HG03571 (cell line): ENCODE measurements at regions not wholly inside any gene's neighbourhood (a gene's known extent, or its start where the extent isn't known, plus 50 kb on each side); places are given as distances from the start of the nearest gene placed in this dataset.
"Not testable (repeated sequence)": the region's sequence is repeated elsewhere in the genome, so short reads cannot be mapped to it uniquely, and the experiment has no call there.

Experiments used
- ATAC-seq: cut with Tn5 transposase; IDR thresholded peaks from one replicate; pipeline ENCODE4 v1.9.1; 2021; ENCODE audit not compliant: unreplicated experiment

DNA sequence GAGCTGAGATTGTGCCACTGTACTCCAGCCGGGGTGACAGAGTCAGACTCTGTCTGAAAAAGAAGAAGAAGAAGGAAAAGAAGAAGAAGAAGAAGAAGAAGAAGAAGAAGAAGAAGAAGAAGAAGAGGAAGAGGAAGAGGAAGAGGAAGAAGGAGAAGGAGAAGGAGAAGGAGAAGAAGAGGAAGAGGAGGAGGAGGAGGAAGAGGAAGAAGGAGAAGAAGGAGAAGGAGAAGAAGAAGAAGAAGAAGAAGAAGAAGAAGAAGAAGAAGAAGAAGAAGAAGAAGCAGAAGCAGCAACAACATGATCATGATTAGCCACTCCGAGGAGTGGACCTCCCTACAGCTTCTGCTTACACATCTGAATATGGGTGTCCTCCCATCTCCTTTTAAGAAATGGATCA lies 100.6 kb upstream of the GATA6 start:
- ATAC-seq, result not testable (repeated sequence)

DNA sequence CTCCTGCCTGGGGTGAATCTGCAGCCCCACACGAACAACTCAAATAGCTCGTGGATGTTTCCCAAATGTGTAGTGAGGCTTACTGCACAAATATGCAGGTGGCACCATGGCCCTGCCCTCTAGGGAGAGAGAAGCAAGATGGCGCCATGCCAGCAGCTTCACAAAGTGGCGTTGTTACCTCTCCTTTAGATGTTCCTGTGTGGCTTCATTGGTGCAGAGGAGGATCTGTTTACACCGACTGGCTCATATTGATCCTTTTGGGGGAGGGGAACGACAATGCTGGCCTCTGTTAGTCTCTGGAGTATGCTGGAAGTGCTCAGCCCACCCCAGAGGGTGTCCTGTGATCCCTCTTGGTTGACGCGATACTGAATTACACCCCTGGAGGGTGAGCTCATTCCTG lies 99.5 kb upstream of the GATA6 start:
- ATAC-seq, result no peak

DNA sequence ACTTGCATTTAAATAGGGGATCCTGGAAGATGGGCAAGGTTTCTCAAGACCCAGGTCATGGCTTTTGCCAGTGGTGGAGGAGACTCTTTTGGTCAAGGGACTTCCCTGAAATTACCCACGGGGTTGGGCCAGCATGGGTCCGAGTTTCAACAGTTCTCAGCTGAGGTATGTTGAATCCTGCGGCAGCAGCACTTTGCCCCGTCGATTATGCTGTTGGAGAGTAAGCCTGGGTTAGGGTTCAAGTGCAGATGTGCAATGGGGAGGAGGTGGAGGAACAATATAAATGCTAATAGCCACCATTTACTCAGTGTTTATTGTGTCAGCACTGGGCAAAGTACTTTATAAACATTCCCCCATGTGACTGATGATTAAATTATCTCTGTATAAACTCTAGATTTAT lies 96.0 kb upstream of the GATA6 start:
- ATAC-seq, result no peak

- no peak for ATAC-seq
These were observed 94.9 kb upstream of the GATA6 start for GRCh38 chr18:22074282-22075070.

DNA sequence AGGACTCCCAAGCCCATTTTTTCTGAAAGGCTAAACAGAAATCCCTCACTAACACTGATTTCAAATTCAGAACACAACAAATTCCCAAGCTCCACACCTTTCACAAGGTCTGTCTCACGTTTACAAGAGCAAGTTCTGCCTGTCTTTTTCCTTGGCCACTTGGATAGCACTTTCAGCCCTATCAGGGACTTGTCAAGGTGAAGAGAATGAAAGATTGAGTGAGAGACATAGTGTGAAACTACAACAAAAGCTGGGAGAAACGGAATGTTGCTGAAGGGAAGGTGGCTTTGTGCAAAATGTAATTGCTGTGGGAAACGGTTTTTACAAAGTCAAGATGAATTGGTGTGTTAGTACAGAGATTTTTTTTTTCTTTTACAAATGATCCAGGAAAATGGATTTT lies 89.4 kb upstream of the GATA6 start:
- ATAC-seq, result no peak

- ATAC-seq, result no peak
These were observed 87.0 kb upstream of the GATA6 start for GRCh38 chr18:22082408-22082807.

GRCh38 chr18:22084547-22084946 lies 84.8 kb upstream of the GATA6 start:
- ATAC-seq, result no peak

DNA sequence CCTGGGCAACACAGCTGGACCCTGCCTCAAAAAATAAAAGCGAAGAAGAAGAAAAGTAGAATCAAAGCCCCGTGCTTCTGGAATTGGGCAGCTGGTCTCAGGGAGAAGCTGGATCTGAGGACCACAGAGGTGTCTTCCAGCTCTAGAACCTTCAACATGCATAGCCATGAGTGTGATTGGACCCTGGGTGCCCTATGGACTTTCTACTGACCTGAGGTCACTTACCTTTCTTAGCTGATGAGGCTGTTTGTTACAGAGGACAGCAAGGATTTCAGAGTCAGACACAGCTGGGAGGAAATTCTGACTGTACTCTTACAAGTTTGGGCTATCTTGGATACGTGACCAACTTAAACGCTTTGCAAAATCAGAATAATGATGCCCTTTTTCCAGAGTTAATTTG lies 82.4 kb upstream of the GATA6 start:
- no peak for ATAC-seq

GRCh38 chr18:22088029-22088428 lies 81.4 kb upstream of the GATA6 start:
- no peak for ATAC-seq

GRCh38 chr18:22088996-22089640 lies 80.3 kb upstream of the GATA6 start:
- ATAC-seq, result no peak

GRCh38 chr18:22091341-22091740 lies 78.0 kb upstream of the GATA6 start:
- no peak for ATAC-seq

- ATAC-seq, result no peak
These were observed 75.5 kb upstream of the GATA6 start for GRCh38 chr18:22093731-22094357.

DNA sequence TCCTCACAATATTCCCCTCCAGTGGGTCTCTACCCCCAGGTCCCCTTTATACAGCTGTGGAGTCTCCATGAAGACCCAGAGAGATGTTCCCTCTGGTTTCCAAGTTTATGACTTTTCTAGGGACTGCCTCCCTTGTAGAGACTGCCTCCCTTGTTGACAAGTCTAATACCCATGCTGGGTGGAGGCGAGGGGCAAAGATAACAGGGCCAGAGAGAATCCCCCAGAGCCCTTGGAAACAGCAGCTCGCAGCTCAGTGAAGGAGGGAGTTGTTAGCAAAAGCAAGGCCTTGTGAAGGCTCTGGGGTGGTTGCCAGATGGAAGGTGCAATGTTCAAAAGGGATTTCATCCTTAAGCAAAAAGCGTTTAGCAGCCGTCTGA lies 75.0 kb upstream of the GATA6 start:
- no peak for ATAC-seq

- no peak for ATAC-seq
These were observed 70.8 kb upstream of the GATA6 start for GRCh38 chr18:22098563-22098989.

- no peak for ATAC-seq
These were observed 69.5 kb upstream of the GATA6 start for GRCh38 chr18:22099925-22100324.

DNA sequence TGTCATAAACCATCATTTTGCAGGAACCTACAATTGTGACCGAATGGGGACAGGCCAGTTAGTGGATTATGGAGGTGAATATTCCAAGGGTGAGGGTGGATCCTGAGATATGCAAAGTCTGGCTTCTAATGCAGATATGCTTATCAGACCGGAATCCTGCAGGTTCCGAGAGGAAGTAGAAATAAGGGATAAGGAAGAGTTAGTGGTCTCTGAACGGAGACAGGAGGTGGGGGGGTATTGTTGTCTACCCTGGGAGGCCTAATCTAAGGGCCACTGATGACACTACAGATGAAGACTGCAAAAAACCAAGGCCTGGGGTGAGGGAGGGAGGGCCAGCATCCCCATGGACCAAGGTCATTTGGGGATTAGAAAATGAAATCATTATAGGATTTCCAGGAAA lies 67.7 kb upstream of the GATA6 start:
- no peak for ATAC-seq

- no peak for ATAC-seq
These were observed 66.3 kb upstream of the GATA6 start for GRCh38 chr18:22102953-22103646.

DNA sequence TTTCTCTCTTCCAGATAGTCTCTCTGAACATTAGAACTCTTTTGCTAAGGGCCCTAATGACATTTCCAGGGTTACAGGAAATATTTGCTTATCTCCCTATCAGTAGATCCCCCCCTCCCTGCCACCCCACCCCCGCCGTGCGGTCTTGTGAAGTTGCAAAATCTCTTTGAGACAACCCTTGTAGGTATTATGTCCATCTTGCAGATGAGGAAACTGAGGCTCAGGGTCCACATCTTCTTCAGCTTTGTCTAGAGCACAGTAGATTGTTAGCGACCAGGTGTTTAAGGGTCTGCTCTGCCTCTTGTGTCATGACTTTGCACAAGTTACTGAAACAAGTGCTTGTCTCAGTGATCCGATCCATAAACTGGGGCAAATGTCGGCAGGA lies 65.8 kb upstream of the GATA6 start:
- ATAC-seq, result no peak

DNA sequence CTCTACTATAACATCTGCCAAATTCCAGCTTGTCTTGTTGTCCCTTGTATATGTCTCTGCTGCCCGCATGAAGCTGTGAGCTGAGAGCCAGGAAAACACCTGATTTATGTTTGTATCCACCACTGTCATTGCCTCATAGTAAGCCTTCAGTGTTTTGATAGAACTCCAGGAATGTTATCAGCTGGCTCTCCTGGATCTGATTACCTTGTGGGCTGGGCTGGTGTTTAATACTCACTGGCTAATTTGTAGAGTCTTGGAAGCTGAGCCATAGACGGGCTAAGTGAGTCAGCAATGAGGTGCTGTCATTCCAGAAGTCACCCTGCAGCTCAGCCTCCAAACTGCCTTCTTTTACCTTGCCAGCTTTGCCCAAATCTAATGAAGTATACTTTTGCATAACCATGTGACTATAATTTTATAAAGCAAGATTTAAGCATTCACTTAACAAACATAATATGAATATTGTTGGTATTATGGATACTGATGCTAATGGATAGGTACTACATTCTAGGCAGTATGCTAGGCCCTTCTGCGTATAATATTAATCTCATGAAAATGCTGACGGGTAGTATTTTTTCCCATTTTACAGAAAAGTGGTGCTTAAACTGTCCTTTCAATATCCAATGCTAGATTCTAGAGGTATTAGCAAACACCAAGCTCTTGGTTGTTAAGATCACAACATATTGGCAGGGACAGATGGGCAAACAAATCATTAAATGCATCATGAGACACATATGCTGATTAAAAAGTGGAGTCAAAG lies 62.7 kb upstream of the GATA6 start:
- ATAC-seq, result no peak

GRCh38 chr18:22108674-22109073 lies 60.7 kb upstream of the GATA6 start:
- ATAC-seq, result no peak

DNA sequence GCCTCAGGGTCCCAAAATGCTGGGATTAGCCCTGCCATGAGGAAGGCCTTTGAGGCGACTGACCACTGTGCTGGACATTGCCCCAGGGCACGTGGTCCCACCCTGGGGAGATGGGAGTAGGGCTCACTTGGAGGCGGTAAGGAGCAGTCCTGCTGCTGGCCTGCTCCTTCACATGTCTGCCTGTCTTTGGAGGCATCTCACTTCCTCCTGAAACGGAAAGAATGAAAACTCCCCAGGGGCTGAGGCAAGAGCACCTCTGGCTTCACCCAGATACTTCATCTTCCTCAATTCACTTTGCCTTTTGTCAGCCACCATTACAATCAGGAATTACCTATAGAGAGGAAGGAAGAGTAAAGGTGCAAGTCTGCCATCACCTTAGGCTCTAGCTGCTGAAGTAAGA lies 59.9 kb upstream of the GATA6 start:
- ATAC-seq, result no peak
